Panc1 (cell line): ENCODE measurements at regions not wholly inside any gene's neighbourhood (a gene's known extent, or its start where the extent isn't known, plus 50 kb on each side); places are given as distances from the start of the nearest gene placed in this dataset.
"Not testable (repeated sequence)": the region's sequence is repeated elsewhere in the genome, so short reads cannot be mapped to it uniquely, and the experiment has no call there.

Experiments used
- ATAC-seq: fragments of 200-7000 bp; cut with Tn5 transposase; 2 replicates; pipeline ENCODE4 v1.9.1; 2020; ENCODE audit warnings: mild to moderate bottlenecking, moderate library complexity
- BruUV-seq: library from RNA; stranded (reverse); fragments of 400-500 nt; replicated peaks from 2 replicates; lab custom pipeline; 2021; lab: Mats Ljungman, UMichigan
- CTCF ChIA-PET: fragments of 300-600 bp; sonication (Branson Sonifier 250); formaldehyde crosslinking; loops from one replicate; lab custom pipeline; 2022; ENCODE audit warnings: antibody characterized with exemption; lab: Charles Lee
- POLR2A ChIA-PET: fragments of 300-600 bp; sonication (Branson Sonifier 250); formaldehyde crosslinking; loops from one replicate; lab custom pipeline; 2022; ENCODE audit warnings: antibody characterized with exemption; lab: Charles Lee
- DNase-seq: peaks from one replicate; pipeline ENCODE4 v3.0.0-alpha.2; 2010; ENCODE audit warnings: low read depth, low spot score
- H3K27ac ChIP-seq: 2 replicates; pipeline ENCODE4 v1.5.1; 2011; ENCODE audit warnings: mild to moderate bottlenecking, low read length, inconsistent platforms
- H3K27me3 ChIP-seq: fragments of 200-500 bp; sonication (Bioruptor generic); 2 replicates; pipeline ENCODE4 v1.6.0; 2014; ENCODE audit warnings: low read length, inconsistent platforms; ENCODE audit not compliant: control insufficient read depth, insufficient read depth
- H3K36me3 ChIP-seq: fragments of 200-500 bp; sonication (Bioruptor generic); 2 replicates; pipeline ENCODE4 v1.5.1; 2014; ENCODE audit warnings: inconsistent platforms, mild to moderate bottlenecking, low read length, moderate library complexity; ENCODE audit not compliant: control insufficient read depth, insufficient read depth
- H3K4me1 ChIP-seq: 2 replicates; pipeline ENCODE4 v1.5.1; 2011; ENCODE audit warnings: inconsistent platforms, mild to moderate bottlenecking, low read length, moderate library complexity; ENCODE audit not compliant: control insufficient read depth, insufficient read depth
- H3K4me3 ChIP-seq, 2 experiments: 2 replicates each; pipeline ENCODE4 v1.5.1; 2011 to 2012; ENCODE audit warnings: low read depth in 2 of 2, low read length in 2 of 2, mild to moderate bottlenecking in 2 of 2, inconsistent platforms in 1 of 2, moderate library complexity in 1 of 2
- H3K9me3 ChIP-seq: fragments of 200-500 bp; sonication (Bioruptor generic); 2 replicates; pipeline ENCODE4 v1.5.1; 2014; ENCODE audit warnings: low read depth, mild to moderate bottlenecking, inconsistent platforms, low read length, moderate library complexity; ENCODE audit not compliant: control insufficient read depth, insufficient read depth
- CTCF ChIP-seq: fragments of 450-650 bp; IDR thresholded peaks from 2 replicates; pipeline ENCODE4 v1.5.1; 2017; ENCODE audit warnings: mild to moderate bottlenecking
- POLR2AphosphoS5 ChIP-seq: IDR thresholded peaks from 2 replicates; pipeline ENCODE4 v1.6.1; 2012; ENCODE audit warnings: mild to moderate bottlenecking, low read depth, low read length, moderate library complexity
- SIN3A ChIP-seq: IDR thresholded peaks from 2 replicates; pipeline ENCODE4 v1.6.1; 2012; ENCODE audit warnings: low read depth, mild to moderate bottlenecking, low read length, moderate library complexity, borderline replicate concordance; ENCODE audit not compliant: insufficient read depth
- TCF7L2 ChIP-seq: IDR thresholded peaks from 2 replicates; pipeline ENCODE4 v1.6.1; 2011; ENCODE audit warnings: mild to moderate bottlenecking, low read depth, low read length, inconsistent platforms
- in situ Hi-C: cut with HindIII; loops from 2 replicates; pipeline ENCODE4 v1.10.0; 2016; ENCODE audit warnings: low sequenced_read_pairs, low pct_unique_long_range_greater_than_20kb
- intact Hi-C: fragments of 100-400 bp; cut with micrococcal nuclease; formaldehyde crosslinking; loops from one replicate; pipeline ENCODE4 v1.10.0; 2022; ENCODE audit not compliant: unreplicated experiment
- TF ChIP-seq, protein P1 (sequence below), 2 experiments: IDR thresholded peaks; 2 replicates each; pipeline ENCODE4 v1.6.1; 2011 to 2012; ENCODE audit warnings: low read depth in 2 of 2, control low read depth in 1 of 2, low read length in 1 of 2, mild to moderate bottlenecking in 1 of 2, moderate library complexity in 1 of 2; ENCODE audit not compliant: insufficient read depth in 1 of 2

- intact Hi-C loops (no loop called here), in situ Hi-C loops (no loop called here)
- no peaks in the 10 kb centered on the region for H3K4me1 ChIP-seq
- ChIA-PET POLR2A (no interaction called here), CTCF (no interaction called here)
- TF ChIP-seq POLR2AphosphoS5 (no peak), CTCF (no peak), TCF7L2 (no peak), SIN3A (no peak)
- TF ChIP-seq, protein P1, sequence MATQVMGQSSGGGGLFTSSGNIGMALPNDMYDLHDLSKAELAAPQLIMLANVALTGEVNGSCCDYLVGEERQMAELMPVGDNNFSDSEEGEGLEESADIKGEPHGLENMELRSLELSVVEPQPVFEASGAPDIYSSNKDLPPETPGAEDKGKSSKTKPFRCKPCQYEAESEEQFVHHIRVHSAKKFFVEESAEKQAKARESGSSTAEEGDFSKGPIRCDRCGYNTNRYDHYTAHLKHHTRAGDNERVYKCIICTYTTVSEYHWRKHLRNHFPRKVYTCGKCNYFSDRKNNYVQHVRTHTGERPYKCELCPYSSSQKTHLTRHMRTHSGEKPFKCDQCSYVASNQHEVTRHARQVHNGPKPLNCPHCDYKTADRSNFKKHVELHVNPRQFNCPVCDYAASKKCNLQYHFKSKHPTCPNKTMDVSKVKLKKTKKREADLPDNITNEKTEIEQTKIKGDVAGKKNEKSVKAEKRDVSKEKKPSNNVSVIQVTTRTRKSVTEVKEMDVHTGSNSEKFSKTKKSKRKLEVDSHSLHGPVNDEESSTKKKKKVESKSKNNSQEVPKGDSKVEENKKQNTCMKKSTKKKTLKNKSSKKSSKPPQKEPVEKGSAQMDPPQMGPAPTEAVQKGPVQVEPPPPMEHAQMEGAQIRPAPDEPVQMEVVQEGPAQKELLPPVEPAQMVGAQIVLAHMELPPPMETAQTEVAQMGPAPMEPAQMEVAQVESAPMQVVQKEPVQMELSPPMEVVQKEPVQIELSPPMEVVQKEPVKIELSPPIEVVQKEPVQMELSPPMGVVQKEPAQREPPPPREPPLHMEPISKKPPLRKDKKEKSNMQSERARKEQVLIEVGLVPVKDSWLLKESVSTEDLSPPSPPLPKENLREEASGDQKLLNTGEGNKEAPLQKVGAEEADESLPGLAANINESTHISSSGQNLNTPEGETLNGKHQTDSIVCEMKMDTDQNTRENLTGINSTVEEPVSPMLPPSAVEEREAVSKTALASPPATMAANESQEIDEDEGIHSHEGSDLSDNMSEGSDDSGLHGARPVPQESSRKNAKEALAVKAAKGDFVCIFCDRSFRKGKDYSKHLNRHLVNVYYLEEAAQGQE (IDR thresholded peaks at IDR 0.05; ENCODE audit: insufficient read depth in 1 of 2, low read depth in 2 of 2, low read length in 1 of 2), result no peak
- BruUV-seq, result no TSS peak
- no peak for DNase-seq
- H3K9me3 ChIP-seq, result no peaks in the 10 kb centered on the region
- H3K36me3 ChIP-seq, result no peaks in the 10 kb centered on the region
- no peaks in the 10 kb centered on the region for H3K27me3 ChIP-seq
- no peak overlapping the region for H3K4me3 ChIP-seq
- no peak for ATAC-seq
- no peak overlapping the region for H3K27ac ChIP-seq
These were observed 512.0 kb downstream of the DACH1 start for GRCh38 chr13:71355010-71355409.

DNA sequence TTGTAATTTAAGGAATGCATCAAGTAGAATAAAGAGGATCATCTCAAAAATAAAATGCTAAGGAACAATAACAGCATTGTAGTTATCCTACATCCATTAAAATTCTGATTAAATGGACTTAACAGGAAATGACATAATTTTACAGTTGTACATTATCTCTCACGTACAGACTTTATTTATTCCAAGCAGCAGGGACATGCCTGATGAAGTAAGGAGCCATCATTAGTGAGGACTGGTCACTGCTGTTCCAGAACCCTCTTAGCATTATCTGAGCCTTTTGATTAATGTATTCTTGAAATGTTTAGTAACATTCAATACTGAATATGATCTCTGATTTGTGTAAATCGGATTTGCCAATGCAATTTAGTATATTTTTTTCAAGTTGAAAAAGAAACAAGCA is 516.1 kb downstream of the DACH1 start:
- DNase-seq (no peak), ATAC-seq (no peak)
- CTCF ChIA-PET, result no interaction called here
- TF ChIP-seq, protein P1 (IDR thresholded peaks at IDR 0.05; ENCODE audit: insufficient read depth in 1 of 2, low read depth in 2 of 2, low read length in 1 of 2), result no peak
- no peak for TF ChIP-seq SIN3A
- no peak for TF ChIP-seq TCF7L2
- TF ChIP-seq POLR2AphosphoS5, result no peak
- no peak for TF ChIP-seq CTCF
- intact Hi-C loops, result no loop called here
- no peaks in the 10 kb centered on the region for H3K9me3 ChIP-seq
- no peak overlapping the region for H3K4me3 ChIP-seq
- in situ Hi-C loops, result no loop called here
- H3K4me1 ChIP-seq, result no peaks in the 10 kb centered on the region
- no TSS peak for BruUV-seq
- no peaks in the 10 kb centered on the region for H3K36me3 ChIP-seq
- H3K27ac ChIP-seq, result no peak overlapping the region
- POLR2A ChIA-PET, result no interaction called here
- H3K27me3 ChIP-seq, result no peaks in the 10 kb centered on the region

DNA sequence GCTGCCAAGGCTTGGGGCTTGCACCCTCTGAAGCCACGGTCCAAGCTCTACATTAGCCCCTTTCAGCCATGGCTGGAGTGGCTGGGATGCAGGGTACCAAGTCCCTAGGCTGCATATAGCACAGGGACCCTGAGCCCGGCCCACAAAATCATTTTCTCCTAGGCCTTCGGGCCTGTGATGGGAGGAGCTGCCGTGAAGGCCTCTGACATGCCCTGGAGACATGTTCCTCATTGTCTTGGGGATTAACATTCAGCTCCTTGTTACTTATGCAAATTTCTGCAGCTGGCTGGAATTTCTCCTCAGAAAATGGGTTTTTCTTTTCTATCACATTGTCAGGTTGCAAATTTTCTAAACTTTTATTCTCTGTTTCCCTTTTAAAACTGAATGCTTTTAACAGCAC is 521.1 kb downstream of the DACH1 start:
- POLR2A ChIA-PET, CTCF ChIA-PET: not testable (repeated sequence)

More for the DNA sequence above, 521.1 kb downstream of the DACH1 start:
- DNase-seq, H3K4me3 ChIP-seq, H3K27me3 ChIP-seq, in situ Hi-C loops, H3K4me1 ChIP-seq, H3K9me3 ChIP-seq, BruUV-seq, H3K36me3 ChIP-seq, intact Hi-C loops, ATAC-seq, H3K27ac ChIP-seq: not testable (repeated sequence)
